T-helper 1 cell treated with Interleukin-12 subunit alpha and Interleukin-12 subunit beta and Interleukin-4 antibody, amounts not matched to agents 30 μg/mL and 1 μg/mL, for 36 hours (primary cell): ENCODE measurements at regions not wholly inside any gene's neighbourhood (a gene's known extent, or its start where the extent isn't known, plus 50 kb on each side); places are given as distances from the start of the nearest gene placed in this dataset.
"Not testable (repeated sequence)": the region's sequence is repeated elsewhere in the genome, so short reads cannot be mapped to it uniquely, and the experiment has no call there.

Experiments
- H3K27ac Mint-ChIP-seq: one replicate; pipeline ENCODE4 v1.8.0; 2021; ENCODE audit warnings: mild to moderate bottlenecking, mixed read lengths
- H3K27me3 Mint-ChIP-seq: one replicate; pipeline ENCODE4 v1.8.0; 2021; ENCODE audit warnings: low read depth, mixed read lengths
- H3K36me3 Mint-ChIP-seq: one replicate; pipeline ENCODE4 v1.8.0; 2021; ENCODE audit warnings: low read depth, mixed read lengths
- H3K4me1 Mint-ChIP-seq: one replicate; pipeline ENCODE4 v1.8.0; 2021; ENCODE audit warnings: low read depth, mixed read lengths
- H3K4me3 Mint-ChIP-seq: one replicate; pipeline ENCODE4 v1.8.0; 2021; ENCODE audit warnings: mild to moderate bottlenecking, moderate library complexity, mixed read lengths
- H3K9me3 Mint-ChIP-seq: one replicate; pipeline ENCODE4 v1.8.0; 2021; ENCODE audit warnings: mixed read lengths

GRCh38 chr22:44574640-44575380 is 76.8 kb upstream of the RTL6 start:
- H3K27me3 Mint-ChIP-seq, result no peaks in the 10 kb centered on the region
- H3K27ac Mint-ChIP-seq, result no peak overlapping the region
- no peak overlapping the region for H3K4me3 Mint-ChIP-seq
- no peaks in the 10 kb centered on the region for H3K36me3 Mint-ChIP-seq
- no peaks in the 10 kb centered on the region for H3K4me1 Mint-ChIP-seq
- H3K9me3 Mint-ChIP-seq, result no peaks in the 10 kb centered on the region

GRCh38 chr22:44574057-44574639 is 76.1 kb upstream of the RTL6 start:
- no peaks in the 10 kb centered on the region for H3K36me3 Mint-ChIP-seq
- H3K4me1 Mint-ChIP-seq, result no peaks in the 10 kb centered on the region
- H3K27me3 Mint-ChIP-seq, result peaks cover 2% of the 10 kb centered on the region
- H3K9me3 Mint-ChIP-seq, result no peaks in the 10 kb centered on the region
- no peak overlapping the region for H3K27ac Mint-ChIP-seq
- no peak overlapping the region for H3K4me3 Mint-ChIP-seq

- Mint-ChIP-seq H3K27me3 (peaks cover 4% of the 10 kb centered on the region), H3K4me3 (no peak overlapping the region), H3K9me3 (no peaks in the 10 kb centered on the region), H3K4me1 (no peaks in the 10 kb centered on the region), H3K36me3 (no peaks in the 10 kb centered on the region), H3K27ac (no peak overlapping the region)
These were observed 75.4 kb upstream of the RTL6 start for GRCh38 chr22:44573451-44573850.

- H3K4me3 Mint-ChIP-seq, result no peak overlapping the region
- no peaks in the 10 kb centered on the region for H3K9me3 Mint-ChIP-seq
- H3K4me1 Mint-ChIP-seq, result no peaks in the 10 kb centered on the region
- peaks cover 4% of the 10 kb centered on the region for H3K27me3 Mint-ChIP-seq
- H3K36me3 Mint-ChIP-seq, result no peaks in the 10 kb centered on the region
- no peak overlapping the region for H3K27ac Mint-ChIP-seq
These were observed 74.6 kb upstream of the RTL6 start for GRCh38 chr22:44572414-44573207.

GRCh38 chr22:44571566-44572413 is 73.8 kb upstream of the RTL6 start:
- H3K9me3 Mint-ChIP-seq, result no peaks in the 10 kb centered on the region

GRCh38 chr22:44570476-44571445 is 72.7 kb upstream of the RTL6 start:
- H3K9me3 Mint-ChIP-seq, result no peaks in the 10 kb centered on the region

More at GRCh38 chr22:44571566-44572413, 73.8 kb upstream of the RTL6 start:
- Mint-ChIP-seq H3K27ac (no peak overlapping the region), H3K36me3 (no peaks in the 10 kb centered on the region), H3K4me3 (no peak overlapping the region), H3K27me3 (peaks cover 4% of the 10 kb centered on the region), H3K4me1 (no peaks in the 10 kb centered on the region)

GRCh38 chr22:44569561-44569991 is 71.5 kb upstream of the RTL6 start:
- no peak overlapping the region for H3K27ac Mint-ChIP-seq
- H3K36me3 Mint-ChIP-seq, result no peaks in the 10 kb centered on the region
- H3K9me3 Mint-ChIP-seq, result no peaks in the 10 kb centered on the region
- peaks cover 4% of the 10 kb centered on the region for H3K27me3 Mint-ChIP-seq
- no peaks in the 10 kb centered on the region for H3K4me1 Mint-ChIP-seq
- H3K4me3 Mint-ChIP-seq, result no peak overlapping the region

More at GRCh38 chr22:44570476-44571445, 72.7 kb upstream of the RTL6 start:
- H3K27me3 Mint-ChIP-seq, result peaks cover 4% of the 10 kb centered on the region
- no peak overlapping the region for H3K4me3 Mint-ChIP-seq
- H3K27ac Mint-ChIP-seq, result no peak overlapping the region
- H3K36me3 Mint-ChIP-seq, result no peaks in the 10 kb centered on the region
- no peaks in the 10 kb centered on the region for H3K4me1 Mint-ChIP-seq

- H3K27ac Mint-ChIP-seq, result no peak overlapping the region
These were observed 69.9 kb upstream of the RTL6 start for GRCh38 chr22:44567846-44568493.

GRCh38 chr22:44567378-44567841 is 69.4 kb upstream of the RTL6 start:
- H3K36me3 Mint-ChIP-seq, H3K4me3 Mint-ChIP-seq, H3K4me1 Mint-ChIP-seq, H3K27ac Mint-ChIP-seq, H3K9me3 Mint-ChIP-seq: not testable (repeated sequence)
- H3K27me3 Mint-ChIP-seq, result peaks cover 12% of the 10 kb centered on the region

More at GRCh38 chr22:44567846-44568493, 69.9 kb upstream of the RTL6 start:
- Mint-ChIP-seq H3K27me3 (peaks cover 12% of the 10 kb centered on the region), H3K4me3 (no peak overlapping the region), H3K4me1 (no peaks in the 10 kb centered on the region), H3K36me3 (no peaks in the 10 kb centered on the region), H3K9me3 (peaks cover 4% of the 10 kb centered on the region)

GRCh38 chr22:44566911-44567310 is 68.9 kb upstream of the RTL6 start:
- no peaks in the 10 kb centered on the region for H3K4me1 Mint-ChIP-seq
- H3K36me3 Mint-ChIP-seq, result no peaks in the 10 kb centered on the region
- H3K4me3 Mint-ChIP-seq, result no peak overlapping the region
- H3K27ac Mint-ChIP-seq, result no peak overlapping the region
- peaks cover 4% of the 10 kb centered on the region for H3K9me3 Mint-ChIP-seq
- peaks cover 12% of the 10 kb centered on the region for H3K27me3 Mint-ChIP-seq

- H3K9me3 Mint-ChIP-seq, H3K27ac Mint-ChIP-seq, H3K4me1 Mint-ChIP-seq, H3K36me3 Mint-ChIP-seq, H3K4me3 Mint-ChIP-seq: not testable (repeated sequence)
- H3K27me3 Mint-ChIP-seq, result peaks cover 17% of the 10 kb centered on the region
These were observed 64.6 kb upstream of the RTL6 start for GRCh38 chr22:44562651-44563050.

GRCh38 chr22:44561139-44561840 is 63.3 kb upstream of the RTL6 start:
- Mint-ChIP-seq H3K4me3 (no peak overlapping the region), H3K36me3 (no peaks in the 10 kb centered on the region), H3K27me3 (peaks cover 23% of the 10 kb centered on the region), H3K27ac (no peak overlapping the region), H3K9me3 (peaks cover 4% of the 10 kb centered on the region), H3K4me1 (no peaks in the 10 kb centered on the region)
